Activated CD4-positive, alpha-beta T cell treated with anti-CD3 and anti-CD28 coated beads, Interleukin-2, amount 10 ng/mL, durations not matched to agents 7 days and 5 days (primary cell): ENCODE measurements at regions not wholly inside any gene's neighbourhood (a gene's known extent, or its start where the extent isn't known, plus 50 kb on each side); places are given as distances from the start of the nearest gene placed in this dataset.
"Not testable (repeated sequence)": the region's sequence is repeated elsewhere in the genome, so short reads cannot be mapped to it uniquely, and the experiment has no call there.

Source experiments
- CTCF ChIA-PET: fragments of 350-600 bp; sonication (Branson Sonifier 250); formaldehyde crosslinking; loops from one replicate; lab custom pipeline; 2021; ENCODE audit warnings: antibody characterized with exemption; lab: Charles Lee
- POLR2A ChIA-PET: fragments of 350-600 bp; sonication (Branson Sonifier 250); formaldehyde crosslinking; loops from one replicate; lab custom pipeline; 2021; ENCODE audit warnings: antibody characterized with exemption; lab: Charles Lee
- DNase-seq: peaks from one replicate; pipeline ENCODE4 v3.0.0-alpha.2; 2020
- H3K27ac Mint-ChIP-seq: one replicate; pipeline ENCODE4 v1.8.0; 2021; ENCODE audit warnings: mild to moderate bottlenecking, moderate library complexity, mixed read lengths
- H3K27me3 Mint-ChIP-seq: one replicate; pipeline ENCODE4 v1.8.0; 2021; ENCODE audit warnings: mixed read lengths
- H3K36me3 Mint-ChIP-seq: one replicate; pipeline ENCODE4 v1.8.0; 2021; ENCODE audit warnings: low read depth, mixed read lengths
- H3K4me1 Mint-ChIP-seq: one replicate; pipeline ENCODE4 v1.8.0; 2021; ENCODE audit warnings: mixed read lengths
- H3K4me3 Mint-ChIP-seq: one replicate; pipeline ENCODE4 v1.8.0; 2021; ENCODE audit warnings: mild to moderate bottlenecking, moderate library complexity, mixed read lengths
- H3K9me3 Mint-ChIP-seq: one replicate; pipeline ENCODE4 v1.8.0; 2021; ENCODE audit warnings: mixed read lengths

- H3K27me3 Mint-ChIP-seq, DNase-seq, H3K36me3 Mint-ChIP-seq, CTCF ChIA-PET, H3K4me1 Mint-ChIP-seq, H3K4me3 Mint-ChIP-seq, H3K9me3 Mint-ChIP-seq, H3K27ac Mint-ChIP-seq, POLR2A ChIA-PET: not testable (repeated sequence)
These were observed 98.3 kb downstream of the CCDC74A start for GRCh38 chr2:131626011-131626410.

- H3K27ac Mint-ChIP-seq, H3K4me1 Mint-ChIP-seq, H3K4me3 Mint-ChIP-seq, CTCF ChIA-PET, H3K27me3 Mint-ChIP-seq, DNase-seq, POLR2A ChIA-PET, H3K9me3 Mint-ChIP-seq, H3K36me3 Mint-ChIP-seq: not testable (repeated sequence)
These were observed 98.9 kb downstream of the CCDC74A start for GRCh38 chr2:131626565-131626964.

- H3K27me3 Mint-ChIP-seq, CTCF ChIA-PET: not testable (repeated sequence)
These were observed 100.1 kb downstream of the CCDC74A start for GRCh38 chr2:131627777-131628176.

GRCh38 chr2:131631648-131632047, 104.0 kb downstream of the CCDC74A start:
- H3K36me3 Mint-ChIP-seq, H3K27me3 Mint-ChIP-seq, POLR2A ChIA-PET, H3K27ac Mint-ChIP-seq, H3K4me3 Mint-ChIP-seq, H3K9me3 Mint-ChIP-seq, H3K4me1 Mint-ChIP-seq, CTCF ChIA-PET, DNase-seq: not testable (repeated sequence)

More at GRCh38 chr2:131627777-131628176, 100.1 kb downstream of the CCDC74A start:
- H3K27ac Mint-ChIP-seq, DNase-seq, H3K9me3 Mint-ChIP-seq, POLR2A ChIA-PET, H3K36me3 Mint-ChIP-seq, H3K4me3 Mint-ChIP-seq, H3K4me1 Mint-ChIP-seq: not testable (repeated sequence)

GRCh38 chr2:131633405-131633804, 105.7 kb downstream of the CCDC74A start:
- H3K27ac Mint-ChIP-seq, DNase-seq, CTCF ChIA-PET, H3K4me1 Mint-ChIP-seq, H3K9me3 Mint-ChIP-seq, H3K36me3 Mint-ChIP-seq, H3K4me3 Mint-ChIP-seq, H3K27me3 Mint-ChIP-seq, POLR2A ChIA-PET: not testable (repeated sequence)

GRCh38 chr2:131633827-131634695, 106.4 kb downstream of the CCDC74A start:
- H3K4me1 Mint-ChIP-seq, H3K27ac Mint-ChIP-seq, DNase-seq, CTCF ChIA-PET, H3K36me3 Mint-ChIP-seq, H3K4me3 Mint-ChIP-seq, H3K9me3 Mint-ChIP-seq, POLR2A ChIA-PET: not testable (repeated sequence)
- H3K27me3 Mint-ChIP-seq = peaks cover 10% of the 10 kb centered on the region

- peaks cover 13% of the 10 kb centered on the region for H3K27me3 Mint-ChIP-seq
- H3K36me3 Mint-ChIP-seq = no peaks in the 10 kb centered on the region
- no peak overlapping the region for H3K4me3 Mint-ChIP-seq
- ChIA-PET CTCF (no interaction called here), POLR2A (no interaction called here)
- H3K27ac Mint-ChIP-seq = no peak overlapping the region
- no peak for DNase-seq
- no peaks in the 10 kb centered on the region for H3K4me1 Mint-ChIP-seq
- no peaks in the 10 kb centered on the region for H3K9me3 Mint-ChIP-seq
These were observed 107.9 kb downstream of the CCDC74A start for GRCh38 chr2:131635611-131636010.

- H3K4me1 Mint-ChIP-seq, POLR2A ChIA-PET, H3K9me3 Mint-ChIP-seq, DNase-seq, H3K36me3 Mint-ChIP-seq, H3K4me3 Mint-ChIP-seq, CTCF ChIA-PET, H3K27ac Mint-ChIP-seq: not testable (repeated sequence)
- peaks cover 22% of the 10 kb centered on the region for H3K27me3 Mint-ChIP-seq
These were observed 109.1 kb downstream of the CCDC74A start for GRCh38 chr2:131636704-131637308.

GRCh38 chr2:131639001-131639620, 111.4 kb downstream of the CCDC74A start:
- H3K27me3 Mint-ChIP-seq = peaks cover 29% of the 10 kb centered on the region
- H3K27ac Mint-ChIP-seq, H3K4me3 Mint-ChIP-seq, DNase-seq, POLR2A ChIA-PET, CTCF ChIA-PET, H3K9me3 Mint-ChIP-seq, H3K4me1 Mint-ChIP-seq, H3K36me3 Mint-ChIP-seq: not testable (repeated sequence)

GRCh38 chr2:131641414-131642206, 113.9 kb downstream of the CCDC74A start:
- ChIA-PET CTCF (no interaction called here), POLR2A (no interaction called here)
- no peak for DNase-seq
- Mint-ChIP-seq H3K4me1 (no peaks in the 10 kb centered on the region), H3K36me3 (no peaks in the 10 kb centered on the region), H3K27ac (no peak overlapping the region), H3K9me3 (no peaks in the 10 kb centered on the region), H3K4me3 (no peak overlapping the region), H3K27me3 (peaks cover 42% of the 10 kb centered on the region)

- POLR2A ChIA-PET, H3K9me3 Mint-ChIP-seq, H3K4me1 Mint-ChIP-seq, H3K27ac Mint-ChIP-seq, DNase-seq, H3K4me3 Mint-ChIP-seq, H3K36me3 Mint-ChIP-seq, CTCF ChIA-PET: not testable (repeated sequence)
- H3K27me3 Mint-ChIP-seq = peaks cover 49% of the 10 kb centered on the region
These were observed 115.5 kb downstream of the CCDC74A start for GRCh38 chr2:131643180-131643579.

- H3K4me3 Mint-ChIP-seq = no peak overlapping the region
- ChIA-PET POLR2A (no interaction called here), CTCF (no interaction called here)
- no peaks in the 10 kb centered on the region for H3K4me1 Mint-ChIP-seq
- DNase-seq = no peak
- H3K9me3 Mint-ChIP-seq = no peaks in the 10 kb centered on the region
- H3K36me3 Mint-ChIP-seq = no peaks in the 10 kb centered on the region
- peaks cover 55% of the 10 kb centered on the region for H3K27me3 Mint-ChIP-seq
- no peak overlapping the region for H3K27ac Mint-ChIP-seq
These were observed 117.6 kb downstream of the CCDC74A start for GRCh38 chr2:131645177-131645765.
